HG03565 (cell line): ENCODE measurements at regions not wholly inside any gene's neighbourhood (a gene's known extent, or its start where the extent isn't known, plus 50 kb on each side); places are given as distances from the start of the nearest gene placed in this dataset.
"Not testable (repeated sequence)": the region's sequence is repeated elsewhere in the genome, so short reads cannot be mapped to it uniquely, and the experiment has no call there.

Experiments
- ATAC-seq: cut with Tn5 transposase; IDR thresholded peaks from one replicate; pipeline ENCODE4 v1.9.1; 2021; ENCODE audit warnings: mild to moderate bottlenecking, moderate library complexity; ENCODE audit not compliant: unreplicated experiment

- no peak for ATAC-seq
Observed at GRCh38 chr5:130624805-130625204, 540.3 kb downstream of the HINT1 start.

- ATAC-seq, result no peak
Observed at GRCh38 chr5:130616161-130616560, 548.9 kb downstream of the HINT1 start.

DNA sequence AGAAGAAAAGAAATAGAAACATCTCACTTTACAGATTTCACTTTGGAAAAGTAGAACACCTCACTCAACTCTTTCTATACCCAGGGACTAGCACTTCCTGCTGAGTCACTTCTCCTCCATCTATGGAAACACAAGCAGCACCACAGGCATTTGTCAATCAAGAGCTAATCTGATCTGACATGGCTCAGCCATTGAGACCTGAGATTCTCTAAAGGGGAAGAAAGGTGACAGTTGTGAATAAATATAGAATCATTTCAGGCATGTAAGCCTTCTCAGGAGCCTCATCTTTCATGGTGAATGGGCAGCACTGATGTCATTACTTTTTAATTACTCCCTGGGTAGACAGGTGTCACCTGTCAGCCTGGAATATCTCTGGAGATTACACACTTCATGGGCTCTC is 559.8 kb downstream of the HINT1 start:
- no peak for ATAC-seq

GRCh38 chr5:130596647-130597046 is 568.4 kb downstream of the HINT1 start:
- ATAC-seq, result not testable (repeated sequence)

DNA sequence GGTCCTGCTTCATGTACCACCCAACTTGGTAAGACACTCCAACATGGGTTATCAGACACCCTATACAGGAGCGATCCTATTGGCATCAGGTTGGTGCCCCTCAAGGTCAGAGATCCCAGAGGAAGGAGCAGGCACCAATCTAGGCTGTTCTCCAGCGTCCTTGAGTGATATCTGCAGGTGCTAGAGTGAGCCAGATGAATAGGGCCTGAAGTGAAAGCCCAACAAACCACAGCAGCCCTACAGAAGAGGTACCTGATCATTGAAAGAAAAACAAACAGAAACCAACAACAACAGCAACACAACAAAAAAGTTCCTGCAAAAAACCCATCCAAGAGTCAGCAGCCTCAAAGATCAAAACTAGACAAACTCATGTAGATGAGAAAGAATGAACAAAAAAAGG is 584.8 kb downstream of the HINT1 start:
- ATAC-seq, result no peak

DNA sequence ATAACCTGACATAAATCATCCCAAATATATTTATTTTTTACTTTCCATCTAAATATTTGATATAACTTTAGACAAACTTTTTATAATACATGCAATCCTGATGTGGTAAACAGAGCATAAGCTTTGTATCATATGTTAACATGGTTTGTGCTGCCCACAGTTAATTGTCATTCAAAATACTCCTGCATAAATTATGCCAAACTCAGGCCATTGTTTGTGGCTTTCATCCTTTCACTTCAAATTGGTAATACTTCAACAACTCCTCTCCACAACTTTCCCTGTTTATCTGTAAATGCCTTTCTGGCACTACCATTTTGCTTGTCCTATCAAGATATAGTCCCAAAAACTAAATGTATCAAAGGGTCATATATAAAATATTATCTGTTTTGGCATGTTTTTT is 586.7 kb downstream of the HINT1 start:
- no peak for ATAC-seq

DNA sequence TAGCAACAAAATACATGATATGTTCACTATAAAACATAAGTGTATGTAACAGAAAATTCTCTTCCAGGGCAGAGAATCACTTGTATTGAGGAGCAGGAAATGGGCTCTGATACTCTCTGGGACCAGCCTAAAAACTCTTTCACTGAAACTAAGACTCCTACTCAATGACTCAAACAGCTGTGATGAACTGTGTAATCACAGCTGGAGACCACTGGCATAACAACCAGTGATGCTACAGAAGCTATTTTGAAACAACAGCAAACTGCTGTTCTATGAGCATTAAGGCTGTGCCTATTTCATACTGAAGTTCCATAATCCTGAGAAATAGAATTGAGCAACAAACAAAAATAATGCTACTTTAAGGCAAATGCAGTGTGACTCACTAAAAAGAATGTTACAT is 594.0 kb downstream of the HINT1 start:
- no peak for ATAC-seq

- no peak for ATAC-seq
Observed at GRCh38 chr5:130568791-130569190, 596.3 kb downstream of the HINT1 start.

- no peak for ATAC-seq
Observed at GRCh38 chr5:130555429-130555828, 609.6 kb downstream of the HINT1 start.

GRCh38 chr5:130550562-130550928 is 614.5 kb downstream of the HINT1 start:
- ATAC-seq, result no peak

DNA sequence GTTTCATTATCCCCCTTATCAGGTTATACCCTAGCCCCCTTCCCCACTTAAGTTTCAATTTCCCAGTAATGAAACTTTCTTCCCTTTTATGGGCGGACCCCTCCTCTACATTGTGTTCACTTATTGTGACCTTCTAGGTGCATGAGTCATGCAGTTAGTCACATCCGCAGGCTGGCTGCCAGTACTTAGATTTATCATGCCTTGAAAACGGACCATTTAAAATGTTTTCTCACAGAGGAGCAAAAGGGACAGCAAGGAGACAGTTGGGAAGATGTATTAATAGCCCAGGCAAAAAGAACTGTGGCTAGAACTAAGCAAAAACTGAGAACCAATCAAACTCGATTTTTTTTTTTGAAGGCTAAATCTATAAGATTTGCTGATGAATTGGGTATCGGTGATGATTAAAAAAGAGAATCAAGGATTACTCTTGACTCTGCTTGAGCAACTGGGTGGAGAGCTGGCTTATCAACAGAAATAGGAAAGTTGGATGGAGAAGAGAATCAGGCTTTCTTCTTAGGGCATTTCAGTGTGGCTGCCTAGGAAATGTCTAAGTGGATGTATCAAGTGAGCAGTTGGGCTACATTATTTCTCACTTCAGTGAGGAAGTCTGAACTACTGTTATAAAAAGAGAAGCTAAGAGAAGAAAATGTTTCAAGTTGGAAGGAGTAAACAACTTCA is 615.0 kb downstream of the HINT1 start:
- no peak for ATAC-seq

GRCh38 chr5:130546211-130546610 is 618.8 kb downstream of the HINT1 start:
- ATAC-seq, result no peak

DNA sequence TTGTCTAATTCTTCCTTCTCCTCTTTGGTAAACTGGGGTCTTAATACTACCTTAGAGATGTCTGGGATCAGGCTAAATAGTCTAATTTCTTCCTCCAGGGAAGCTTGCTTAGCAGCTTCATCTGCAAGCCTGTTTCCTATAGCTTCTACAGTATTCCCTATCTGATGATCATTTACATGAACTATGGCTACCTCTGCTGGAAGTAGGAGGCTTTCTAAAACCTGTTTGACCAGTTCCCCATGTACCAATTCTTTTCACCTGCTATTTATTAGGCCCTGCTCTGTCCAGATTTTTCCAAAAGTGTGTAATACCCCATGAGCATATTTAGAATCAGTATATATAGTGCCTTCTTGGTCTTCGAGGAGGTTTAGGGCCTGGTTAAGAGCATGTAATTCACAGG is 619.8 kb downstream of the HINT1 start:
- ATAC-seq, result no peak

DNA sequence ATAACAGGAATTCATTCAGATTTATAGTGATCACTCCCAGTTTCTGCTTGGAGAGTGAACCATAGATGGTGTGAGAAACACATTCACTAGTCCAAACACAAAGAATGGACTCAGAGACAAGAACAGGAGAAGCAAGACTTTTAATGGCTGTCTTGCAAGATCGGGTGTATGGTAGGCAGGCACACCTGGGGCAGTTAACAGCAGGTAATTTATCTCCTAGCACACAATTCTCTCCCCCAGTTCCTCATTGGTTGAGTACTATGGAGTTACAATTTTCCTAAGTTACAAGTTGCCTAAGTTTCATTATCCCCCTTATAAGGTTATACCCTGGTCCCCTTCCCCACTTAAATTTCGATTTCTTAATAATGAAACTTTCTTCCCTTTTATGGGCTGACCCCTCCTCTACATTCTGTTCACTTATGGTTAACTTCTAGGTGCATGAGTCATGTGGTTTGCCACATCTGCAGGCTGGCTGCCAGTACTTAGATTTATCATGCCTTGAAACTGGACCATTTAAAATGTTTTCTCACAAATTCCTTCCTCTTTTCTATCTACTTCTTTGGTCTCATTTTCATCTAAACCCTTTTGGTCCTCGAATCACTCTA is 623.3 kb downstream of the HINT1 start:
- peak; percentile 59 for ATAC-seq

DNA sequence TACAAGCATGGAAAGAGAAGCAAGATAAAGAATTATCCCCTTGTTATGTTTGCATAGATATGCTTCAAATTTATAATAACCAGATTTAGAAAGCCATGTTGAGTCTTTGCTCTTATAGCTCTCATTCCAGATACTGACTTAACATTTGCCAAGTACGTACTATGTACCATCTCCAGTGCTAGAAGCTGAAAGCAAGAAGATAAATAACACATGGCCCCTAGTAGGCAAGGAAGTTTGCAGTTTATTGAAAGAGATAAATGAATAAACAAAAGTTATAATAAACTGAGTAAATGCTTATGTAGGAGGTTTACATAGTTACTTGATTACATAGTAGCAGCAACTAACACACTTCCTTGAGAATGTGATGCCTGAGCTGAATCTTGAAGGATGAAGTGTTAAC is 628.4 kb downstream of the HINT1 start:
- no peak for ATAC-seq

DNA sequence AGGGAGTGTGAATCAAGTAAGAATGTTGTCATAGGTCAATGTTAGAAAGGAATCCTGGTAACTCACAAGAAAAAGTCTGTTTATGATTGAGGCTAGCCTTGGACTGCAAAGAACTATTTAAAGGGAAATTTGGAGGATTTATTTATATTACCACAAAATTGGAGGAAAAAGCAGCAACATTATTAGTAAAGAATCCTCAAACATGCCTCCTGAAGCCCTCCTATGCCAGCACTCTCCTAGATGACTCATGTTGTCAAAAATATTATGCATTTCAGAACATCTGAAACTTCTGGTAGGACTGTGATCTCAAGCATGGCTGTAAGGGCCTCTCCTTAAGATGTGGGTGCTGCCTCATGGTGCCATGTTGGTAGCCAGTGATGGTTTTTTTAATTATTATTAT is 628.5 kb downstream of the CHSY3 start:
- no peak for ATAC-seq

DNA sequence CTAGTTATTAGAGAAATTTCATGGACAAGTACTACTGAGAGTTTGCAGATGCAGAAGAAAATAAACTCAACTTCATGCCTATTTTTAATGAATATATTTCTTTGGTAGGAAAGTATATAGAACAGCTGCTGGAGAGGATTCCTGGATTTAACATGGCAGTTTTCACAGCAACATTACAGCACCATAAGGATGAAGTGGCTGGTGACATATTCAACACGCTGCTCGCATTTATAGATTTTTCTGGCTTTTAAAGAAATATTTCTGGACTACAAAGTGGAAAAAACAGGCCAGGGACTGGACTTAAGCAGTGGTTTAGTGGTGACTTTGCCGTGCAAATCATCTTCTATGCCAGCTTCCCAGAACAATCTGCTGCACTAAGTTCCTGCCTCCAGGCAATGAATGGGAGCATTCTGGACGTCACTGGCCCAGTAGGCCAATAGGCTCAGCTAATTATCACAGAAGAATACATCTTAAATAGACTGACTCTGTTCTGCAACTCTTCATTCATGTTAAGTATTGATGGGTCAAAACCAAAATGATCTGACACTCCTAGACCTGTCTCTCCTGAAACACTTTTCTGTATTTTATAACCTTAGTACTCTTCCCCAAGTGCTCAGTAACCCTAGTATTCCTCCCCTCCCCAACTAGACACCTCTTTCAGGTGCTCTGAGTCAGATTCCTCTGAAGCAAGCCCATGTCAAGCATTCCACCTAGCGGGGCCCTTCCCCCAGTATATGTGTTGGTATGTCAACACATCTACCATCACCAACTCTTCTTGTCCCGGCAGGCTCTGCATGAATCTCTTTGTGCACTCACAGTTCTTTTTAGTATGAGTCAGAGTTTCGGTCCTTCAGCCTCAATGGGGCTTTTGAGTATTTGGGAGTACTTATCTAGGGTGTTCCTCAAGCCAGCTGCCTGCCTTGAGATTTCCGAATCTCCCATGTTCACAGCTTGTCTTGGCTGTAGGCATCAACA is 625.5 kb downstream of the CHSY3 start:
- no peak for ATAC-seq

DNA sequence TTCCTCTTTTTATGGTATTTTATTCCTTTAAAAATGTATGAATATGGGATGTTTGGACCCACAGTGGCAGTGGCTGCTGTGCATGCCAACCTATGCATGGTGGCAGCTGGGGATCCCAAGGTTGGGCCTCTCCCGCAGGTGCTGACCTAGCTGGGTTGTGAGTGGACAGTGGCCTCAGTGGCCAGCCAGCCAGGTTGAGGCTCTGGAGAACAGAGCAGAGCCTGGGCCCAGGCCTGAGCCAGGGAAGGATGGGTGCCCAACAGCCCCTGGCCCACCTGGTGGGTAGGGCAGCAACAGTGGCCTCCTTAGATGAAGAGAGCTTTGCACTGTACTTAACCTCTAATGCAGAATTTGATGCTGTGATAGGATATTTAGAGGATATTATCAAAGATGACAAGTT is 624.8 kb downstream of the CHSY3 start:
- no peak for ATAC-seq

GRCh38 chr5:130528474-130528873 is 624.2 kb downstream of the CHSY3 start:
- no peak for ATAC-seq

DNA sequence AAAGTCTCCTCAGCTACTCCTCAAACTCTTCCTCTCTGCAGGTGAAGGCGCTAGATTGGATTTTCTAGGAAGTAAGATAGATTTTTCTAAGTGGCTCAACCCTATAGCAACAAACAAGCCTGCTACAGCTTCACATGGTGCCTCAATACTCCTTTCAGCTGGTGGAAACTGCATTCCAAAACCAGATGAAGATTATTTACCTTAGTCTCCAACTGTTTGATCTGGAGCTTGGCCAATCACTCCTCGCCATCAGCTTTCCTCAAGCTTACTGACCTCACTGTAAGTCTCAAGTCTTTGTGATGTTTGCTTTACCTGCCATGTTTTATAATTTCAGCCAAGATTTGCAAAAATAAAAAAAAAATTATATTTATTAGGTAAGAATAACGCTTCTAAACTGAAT is 622.4 kb downstream of the CHSY3 start:
- no peak for ATAC-seq

- no peak for ATAC-seq
Observed at GRCh38 chr5:130520211-130520610, 615.9 kb downstream of the CHSY3 start.
